T-helper 1 cell treated with Interleukin-12 subunit alpha and Interleukin-12 subunit beta and Interleukin-4 antibody, amounts not matched to agents 30 μg/mL and 1 μg/mL, for 36 hours (primary cell): ENCODE measurements at regions not wholly inside any gene's neighbourhood (a gene's known extent, or its start where the extent isn't known, plus 50 kb on each side); places are given as distances from the start of the nearest gene placed in this dataset.

Source experiments
- H3K27ac Mint-ChIP-seq: one replicate; pipeline ENCODE4 v1.8.0; 2021; ENCODE audit warnings: mild to moderate bottlenecking, mixed read lengths
- H3K27me3 Mint-ChIP-seq: one replicate; pipeline ENCODE4 v1.8.0; 2021; ENCODE audit warnings: low read depth, mixed read lengths
- H3K36me3 Mint-ChIP-seq: one replicate; pipeline ENCODE4 v1.8.0; 2021; ENCODE audit warnings: low read depth, mixed read lengths
- H3K4me1 Mint-ChIP-seq: one replicate; pipeline ENCODE4 v1.8.0; 2021; ENCODE audit warnings: low read depth, mixed read lengths
- H3K4me3 Mint-ChIP-seq: one replicate; pipeline ENCODE4 v1.8.0; 2021; ENCODE audit warnings: mild to moderate bottlenecking, moderate library complexity, mixed read lengths
- H3K9me3 Mint-ChIP-seq: one replicate; pipeline ENCODE4 v1.8.0; 2021; ENCODE audit warnings: mixed read lengths

DNA sequence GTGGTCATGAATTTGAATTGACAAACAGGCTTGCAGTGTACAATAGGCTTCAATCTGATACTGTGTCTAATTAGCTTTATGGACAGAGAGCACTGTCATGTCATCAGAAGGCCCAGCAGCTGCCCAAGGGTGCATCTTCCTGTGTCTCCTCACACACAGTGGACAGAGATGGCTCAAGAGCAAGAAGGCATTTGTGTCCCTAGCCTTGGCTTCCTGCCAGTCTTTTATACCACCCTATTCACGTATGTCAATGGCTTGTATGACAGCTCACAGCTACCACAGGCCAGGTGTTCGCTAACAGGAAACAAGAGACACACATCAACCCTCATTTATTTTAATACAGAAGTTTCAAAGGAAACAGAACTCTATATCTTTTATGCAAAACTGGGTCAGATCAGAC, 874.0 kb upstream of the AGA start:
- no peak overlapping the region for H3K27ac Mint-ChIP-seq
- no peak overlapping the region for H3K4me3 Mint-ChIP-seq
- H3K36me3 Mint-ChIP-seq, result no peaks in the 10 kb centered on the region
- H3K4me1 Mint-ChIP-seq, result no peaks in the 10 kb centered on the region
- no peaks in the 10 kb centered on the region for H3K27me3 Mint-ChIP-seq
- H3K9me3 Mint-ChIP-seq, result peaks cover 18% of the 10 kb centered on the region

DNA sequence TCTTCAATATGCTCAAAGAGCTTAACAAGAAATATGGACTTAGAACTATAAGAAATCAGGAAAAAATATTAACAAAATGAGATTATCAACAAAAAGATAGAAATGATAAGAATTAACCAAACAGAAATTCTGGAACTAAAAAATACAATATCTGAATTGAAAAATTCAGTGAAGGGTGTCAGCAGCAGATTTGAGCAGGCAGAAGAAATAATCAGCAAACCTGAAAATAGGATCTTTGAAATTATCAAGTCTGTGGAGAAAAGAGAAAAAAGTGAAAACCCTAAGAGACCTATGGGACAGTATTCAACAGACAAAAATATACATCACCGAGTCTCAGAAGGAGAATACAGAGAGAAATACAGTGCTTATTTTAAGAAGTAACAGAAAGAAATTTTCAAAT, 877.8 kb upstream of the AGA start:
- Mint-ChIP-seq H3K27me3 (no peaks in the 10 kb centered on the region), H3K27ac (no peak overlapping the region), H3K4me1 (no peaks in the 10 kb centered on the region), H3K4me3 (no peak overlapping the region), H3K9me3 (peaks cover 26% of the 10 kb centered on the region), H3K36me3 (no peaks in the 10 kb centered on the region)

DNA sequence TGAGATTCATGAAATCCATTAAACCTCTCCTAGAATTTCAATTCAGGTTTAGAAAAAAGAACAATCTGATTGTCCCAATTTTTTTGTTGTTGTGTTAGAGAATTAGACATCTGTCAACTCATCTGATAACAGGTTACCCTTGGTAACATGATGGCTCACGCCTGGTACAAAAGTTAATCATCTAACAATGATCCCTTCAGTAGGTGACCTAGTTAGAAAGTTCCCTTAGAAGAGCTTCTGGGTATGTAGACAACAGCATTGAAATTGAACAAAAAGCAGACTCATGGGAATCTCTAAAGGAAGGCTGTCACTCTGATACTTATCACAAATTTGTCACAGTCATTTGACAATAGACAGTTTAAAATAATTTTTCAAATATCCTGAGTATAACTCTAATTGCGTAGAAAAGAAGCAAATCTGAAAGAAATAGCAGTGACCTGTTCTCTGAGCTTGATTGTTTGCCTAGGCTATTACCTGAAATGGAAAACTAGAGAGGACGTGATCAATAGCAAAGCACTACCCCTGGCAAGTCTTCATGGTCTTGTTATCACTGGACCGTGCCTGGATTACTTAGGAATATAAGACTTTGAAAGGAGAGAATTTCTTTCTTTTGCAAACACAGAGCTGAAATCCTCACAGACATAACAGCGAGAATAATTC, 880.4 kb upstream of the AGA start:
- no peaks in the 10 kb centered on the region for H3K27me3 Mint-ChIP-seq
- H3K36me3 Mint-ChIP-seq, result no peaks in the 10 kb centered on the region
- no peaks in the 10 kb centered on the region for H3K4me1 Mint-ChIP-seq
- no peak overlapping the region for H3K27ac Mint-ChIP-seq
- peaks cover 19% of the 10 kb centered on the region for H3K9me3 Mint-ChIP-seq
- no peak overlapping the region for H3K4me3 Mint-ChIP-seq

DNA sequence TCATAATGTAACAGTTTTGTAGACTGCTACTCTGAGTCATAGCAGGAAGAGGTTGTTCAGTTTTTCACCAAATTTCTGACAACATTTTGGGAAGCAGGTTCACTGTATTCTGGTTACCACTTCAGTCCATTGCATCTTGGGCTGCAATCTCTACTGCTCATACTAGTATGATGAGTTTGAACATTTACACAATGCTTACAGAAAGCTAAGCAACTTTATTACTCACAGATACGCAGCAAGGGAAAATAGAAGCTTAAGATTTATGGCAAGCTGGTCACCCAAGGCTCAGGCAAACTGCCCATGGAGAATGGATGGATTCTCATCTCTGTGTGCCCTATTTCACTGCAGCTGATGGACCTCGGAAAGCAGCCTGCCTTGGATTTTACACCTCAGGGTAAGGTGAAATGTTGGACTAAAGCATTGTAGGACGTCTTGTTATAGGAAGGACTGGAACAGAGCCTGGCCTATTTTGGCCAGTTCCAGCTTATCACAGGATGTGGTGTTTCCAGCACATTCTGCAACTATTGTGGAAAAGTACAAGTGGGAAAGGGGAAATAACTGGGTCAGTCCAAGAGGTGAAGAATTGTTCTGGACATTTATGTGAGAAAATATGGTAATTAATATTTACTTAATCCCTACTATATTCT, 887.1 kb upstream of the AGA start:
- H3K4me1 Mint-ChIP-seq, result no peaks in the 10 kb centered on the region
- H3K27ac Mint-ChIP-seq, result no peak overlapping the region
- no peaks in the 10 kb centered on the region for H3K9me3 Mint-ChIP-seq
- no peak overlapping the region for H3K4me3 Mint-ChIP-seq
- no peaks in the 10 kb centered on the region for H3K27me3 Mint-ChIP-seq
- H3K36me3 Mint-ChIP-seq, result no peaks in the 10 kb centered on the region

DNA sequence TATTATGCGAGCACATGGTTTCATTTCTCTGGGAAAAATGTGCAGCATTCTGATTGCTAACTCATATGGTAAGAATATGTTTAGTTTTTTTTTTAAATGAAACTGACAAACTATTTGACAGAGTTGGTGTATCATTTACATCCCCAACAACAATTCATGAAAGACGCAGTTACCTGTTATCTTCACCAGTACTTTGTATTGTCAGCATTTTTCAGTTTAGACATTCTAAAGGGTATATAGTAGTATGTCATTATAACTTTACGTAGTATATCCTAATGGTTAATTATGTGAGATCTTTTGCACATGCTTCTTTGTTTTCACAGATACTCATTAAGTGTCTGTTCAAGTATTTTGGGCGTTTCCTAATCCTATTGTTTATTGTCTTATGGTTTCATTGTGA, 891.1 kb upstream of the AGA start:
- Mint-ChIP-seq H3K9me3 (peaks cover 13% of the 10 kb centered on the region), H3K4me1 (no peaks in the 10 kb centered on the region), H3K27ac (no peak overlapping the region), H3K36me3 (no peaks in the 10 kb centered on the region), H3K4me3 (no peak overlapping the region), H3K27me3 (no peaks in the 10 kb centered on the region)

DNA sequence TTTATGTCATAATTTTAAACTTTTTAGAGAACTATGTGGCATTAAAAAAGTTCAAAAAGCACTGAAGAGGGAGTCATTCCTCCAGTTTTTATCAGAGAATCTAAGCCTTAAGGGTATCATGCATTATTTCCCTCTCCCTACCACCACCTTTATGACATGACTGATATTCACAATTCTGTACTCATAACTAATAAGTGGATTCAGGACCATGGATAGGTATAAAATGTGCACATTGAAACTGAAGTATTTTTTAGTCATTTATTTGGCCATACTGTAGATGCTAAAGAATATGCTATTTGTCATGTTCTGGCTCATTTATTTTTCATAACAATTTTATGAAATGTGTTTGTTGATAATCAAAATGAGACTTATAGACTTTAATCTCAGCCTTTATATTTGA, 897.5 kb upstream of the AGA start:
- no peak overlapping the region for H3K4me3 Mint-ChIP-seq
- H3K4me1 Mint-ChIP-seq, result no peaks in the 10 kb centered on the region
- H3K36me3 Mint-ChIP-seq, result no peaks in the 10 kb centered on the region
- H3K9me3 Mint-ChIP-seq, result peaks cover 13% of the 10 kb centered on the region
- H3K27me3 Mint-ChIP-seq, result no peaks in the 10 kb centered on the region
- no peak overlapping the region for H3K27ac Mint-ChIP-seq

DNA sequence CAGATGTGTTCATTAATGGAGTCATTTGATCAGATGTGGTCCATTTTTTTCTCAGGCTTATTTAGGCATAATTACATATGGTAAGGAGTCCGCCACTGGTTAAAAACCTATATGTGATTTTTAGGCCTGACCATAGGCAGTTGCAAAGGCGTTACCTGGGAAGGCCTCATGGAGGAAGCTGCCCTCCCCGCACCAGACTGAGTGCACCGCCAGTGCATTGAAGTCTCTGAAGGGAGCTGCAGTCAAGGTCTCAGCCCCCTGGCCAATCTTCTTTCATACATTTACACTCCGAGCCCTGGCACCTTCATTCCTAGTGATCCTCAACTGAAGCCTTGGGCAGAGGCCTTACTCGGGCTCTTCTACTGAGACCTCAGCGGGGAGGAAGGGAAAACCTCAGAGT, 898.2 kb upstream of the AGA start:
- no peak overlapping the region for H3K27ac Mint-ChIP-seq
- no peaks in the 10 kb centered on the region for H3K36me3 Mint-ChIP-seq
- no peaks in the 10 kb centered on the region for H3K4me1 Mint-ChIP-seq
- no peak overlapping the region for H3K4me3 Mint-ChIP-seq
- H3K9me3 Mint-ChIP-seq, result peaks cover 13% of the 10 kb centered on the region
- no peaks in the 10 kb centered on the region for H3K27me3 Mint-ChIP-seq

DNA sequence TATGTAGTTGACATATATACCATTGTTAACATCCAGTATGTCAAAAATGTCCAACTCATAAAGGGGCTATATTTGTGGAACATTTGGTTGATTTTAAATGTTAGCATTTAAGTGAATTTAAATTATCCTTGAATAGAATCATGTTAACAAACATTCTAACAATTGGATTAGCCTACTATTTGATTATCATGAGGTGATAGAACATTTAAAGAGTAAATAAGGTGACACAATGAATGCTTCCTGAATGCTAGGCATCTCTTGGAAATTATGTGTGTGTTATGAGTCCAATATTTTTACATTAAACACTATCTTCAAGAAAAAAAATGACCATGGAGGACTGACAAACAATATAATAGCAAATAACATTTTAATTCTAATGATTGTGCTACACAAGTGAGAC, 901.9 kb upstream of the AGA start:
- H3K27ac Mint-ChIP-seq, result no peak overlapping the region
- no peaks in the 10 kb centered on the region for H3K9me3 Mint-ChIP-seq
- no peaks in the 10 kb centered on the region for H3K27me3 Mint-ChIP-seq
- no peaks in the 10 kb centered on the region for H3K36me3 Mint-ChIP-seq
- H3K4me3 Mint-ChIP-seq, result no peak overlapping the region
- no peaks in the 10 kb centered on the region for H3K4me1 Mint-ChIP-seq

DNA sequence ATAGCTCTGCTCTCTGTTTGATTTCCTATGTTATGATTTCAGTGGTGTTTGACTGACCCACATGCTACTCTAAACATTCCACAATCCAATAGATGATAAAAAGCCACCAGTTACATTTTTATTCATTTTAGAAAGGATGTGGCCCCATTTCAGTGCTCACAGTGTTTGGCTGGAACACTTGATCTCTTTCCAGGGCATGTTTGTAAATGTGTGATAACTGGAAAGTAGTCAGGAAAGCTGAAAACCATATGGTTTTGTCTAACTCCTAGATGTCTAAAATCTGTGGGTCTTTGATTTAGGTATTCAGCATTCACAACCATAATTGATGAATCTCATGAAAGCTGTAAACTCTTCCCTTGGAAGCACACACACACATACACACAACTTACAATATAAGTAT, 904.9 kb upstream of the AGA start:
- Mint-ChIP-seq H3K27ac (no peak overlapping the region), H3K27me3 (no peaks in the 10 kb centered on the region), H3K9me3 (no peaks in the 10 kb centered on the region), H3K4me3 (no peak overlapping the region), H3K4me1 (no peaks in the 10 kb centered on the region), H3K36me3 (no peaks in the 10 kb centered on the region)

DNA sequence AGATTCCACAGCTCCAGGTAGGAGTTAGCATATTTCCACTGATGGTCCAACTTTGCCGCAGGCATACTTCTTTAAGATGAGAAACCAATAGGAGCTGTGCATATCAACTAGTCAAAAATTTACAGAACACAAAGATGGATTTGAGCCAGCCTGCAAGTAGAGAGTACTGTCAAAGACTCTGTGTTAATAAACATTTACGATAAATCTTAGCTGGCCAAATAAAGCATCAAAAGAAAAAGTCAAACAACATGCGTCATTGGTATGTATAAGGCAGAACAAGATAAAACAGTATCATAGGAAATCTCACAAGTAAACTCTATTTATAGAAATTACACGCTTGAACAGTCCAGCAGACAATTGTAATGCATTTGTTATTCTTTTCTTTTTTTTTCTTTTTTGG, 907.4 kb upstream of the AGA start:
- Mint-ChIP-seq H3K27ac (no peak overlapping the region), H3K36me3 (no peaks in the 10 kb centered on the region)

DNA sequence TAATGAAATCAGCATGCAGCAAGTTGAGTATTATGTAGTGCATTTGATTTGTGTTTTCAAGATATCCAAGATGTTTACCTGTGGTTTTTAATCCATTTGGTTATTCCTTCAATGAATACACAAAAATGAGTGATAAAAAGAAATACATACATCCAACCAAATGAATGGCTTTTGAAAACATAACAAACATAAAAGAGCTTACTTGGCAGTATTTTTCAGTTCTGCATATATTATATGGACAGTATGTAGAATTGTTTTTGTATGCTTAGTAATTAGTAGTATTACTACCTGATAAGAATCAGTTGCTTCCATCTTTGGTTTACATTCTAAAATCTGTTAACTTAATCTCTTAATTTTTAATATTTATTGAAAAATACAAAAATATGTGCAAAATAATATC, 908.9 kb upstream of the AGA start:
- H3K9me3 Mint-ChIP-seq, result no peaks in the 10 kb centered on the region
- H3K4me1 Mint-ChIP-seq, result no peaks in the 10 kb centered on the region
- no peak overlapping the region for H3K27ac Mint-ChIP-seq
- no peak overlapping the region for H3K4me3 Mint-ChIP-seq
- no peaks in the 10 kb centered on the region for H3K36me3 Mint-ChIP-seq
- H3K27me3 Mint-ChIP-seq, result no peaks in the 10 kb centered on the region

More for the DNA sequence above, 907.4 kb upstream of the AGA start:
- no peak overlapping the region for H3K4me3 Mint-ChIP-seq
- H3K9me3 Mint-ChIP-seq, result no peaks in the 10 kb centered on the region
- no peaks in the 10 kb centered on the region for H3K27me3 Mint-ChIP-seq
- no peaks in the 10 kb centered on the region for H3K4me1 Mint-ChIP-seq

DNA sequence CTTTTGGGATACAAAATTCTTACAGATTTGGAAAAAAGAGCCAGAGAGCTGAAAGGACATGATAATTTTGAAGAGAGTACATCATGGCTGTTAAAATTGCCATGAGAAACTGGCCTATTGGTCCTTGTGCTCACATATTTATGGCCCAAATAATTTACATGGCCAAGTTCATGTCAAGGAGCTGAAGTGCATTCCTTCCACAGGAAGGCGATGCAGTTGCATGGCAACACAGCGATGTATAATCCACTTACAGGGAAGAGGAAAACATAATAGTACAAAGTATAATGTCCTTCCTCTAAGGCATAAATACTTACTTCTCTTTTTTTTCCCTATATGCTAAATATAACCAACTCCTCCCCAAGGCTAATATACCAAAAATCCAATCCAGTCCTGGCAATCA, 914.5 kb upstream of the AGA start:
- H3K4me1 Mint-ChIP-seq, result no peaks in the 10 kb centered on the region
- H3K36me3 Mint-ChIP-seq, result no peaks in the 10 kb centered on the region
- H3K4me3 Mint-ChIP-seq, result no peak overlapping the region
- peaks cover 15% of the 10 kb centered on the region for H3K9me3 Mint-ChIP-seq
- no peak overlapping the region for H3K27ac Mint-ChIP-seq
- no peaks in the 10 kb centered on the region for H3K27me3 Mint-ChIP-seq

DNA sequence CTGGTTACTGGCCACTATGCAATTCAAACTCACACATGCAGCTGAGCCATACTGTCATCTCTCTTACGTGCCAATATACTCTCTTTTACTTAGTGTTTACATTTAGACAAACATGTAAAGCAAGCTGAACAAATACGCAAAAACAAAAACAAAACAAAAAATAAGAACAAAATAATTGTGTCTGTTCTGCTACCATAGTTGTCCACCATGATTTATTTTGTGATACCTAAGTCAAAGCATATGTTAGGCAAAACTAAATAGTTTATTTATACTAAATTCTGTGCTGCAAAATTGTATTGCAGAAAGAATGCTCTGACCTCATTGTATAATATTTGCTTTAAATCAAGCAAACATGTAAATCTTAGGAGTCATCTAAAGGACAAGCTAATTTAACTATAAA, 943.2 kb upstream of the AGA start:
- peaks cover 13% of the 10 kb centered on the region for H3K9me3 Mint-ChIP-seq
- no peaks in the 10 kb centered on the region for H3K27me3 Mint-ChIP-seq

DNA sequence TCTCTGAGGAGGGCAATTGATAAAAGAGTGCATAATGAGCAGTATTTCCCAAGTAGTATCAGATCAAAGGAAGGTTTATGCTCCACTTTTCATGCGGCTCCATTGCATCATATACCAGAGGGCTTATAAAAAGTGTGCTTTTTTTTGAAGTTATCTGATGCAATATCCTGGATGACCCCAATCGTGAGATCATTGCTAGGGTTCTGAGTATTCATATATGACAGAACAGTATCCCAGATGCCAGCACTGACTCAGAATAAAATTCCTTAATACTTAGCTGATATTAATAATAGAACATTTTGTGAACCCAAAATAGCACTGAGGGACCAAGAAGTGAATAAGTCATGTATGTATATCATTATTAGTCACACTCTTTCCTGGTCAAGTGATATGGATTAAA, 945.5 kb upstream of the AGA start:
- Mint-ChIP-seq H3K36me3 (no peaks in the 10 kb centered on the region), H3K27me3 (no peaks in the 10 kb centered on the region), H3K27ac (no peak overlapping the region), H3K9me3 (peaks cover 14% of the 10 kb centered on the region), H3K4me1 (no peaks in the 10 kb centered on the region), H3K4me3 (no peak overlapping the region)

More for the DNA sequence above, 943.2 kb upstream of the AGA start:
- H3K4me1 Mint-ChIP-seq, result no peaks in the 10 kb centered on the region
- H3K27ac Mint-ChIP-seq, result no peak overlapping the region
- H3K4me3 Mint-ChIP-seq, result no peak overlapping the region
- no peaks in the 10 kb centered on the region for H3K36me3 Mint-ChIP-seq

DNA sequence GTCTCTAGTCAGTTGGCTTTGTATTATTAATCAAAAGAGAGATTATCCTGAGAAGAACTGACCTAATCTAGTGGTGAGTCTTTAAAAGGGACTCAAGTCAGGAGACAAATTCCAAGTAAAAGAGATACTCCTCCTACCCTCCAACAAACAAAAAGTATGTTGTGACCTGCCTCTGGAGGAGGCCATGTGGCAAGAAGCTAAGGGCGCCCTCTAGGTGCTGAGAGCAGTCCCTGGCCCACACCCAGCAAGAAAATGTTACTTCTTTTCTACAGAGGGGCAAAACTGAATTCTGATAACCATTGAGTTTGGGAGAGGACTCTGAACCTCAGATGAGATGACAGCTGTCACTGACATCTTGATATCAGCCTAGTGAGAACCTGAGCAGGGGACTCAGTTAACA, 953.6 kb upstream of the AGA start:
- Mint-ChIP-seq H3K36me3 (no peaks in the 10 kb centered on the region), H3K27me3 (no peaks in the 10 kb centered on the region), H3K9me3 (peaks cover 11% of the 10 kb centered on the region), H3K4me1 (no peaks in the 10 kb centered on the region), H3K4me3 (no peak overlapping the region), H3K27ac (no peak overlapping the region)

DNA sequence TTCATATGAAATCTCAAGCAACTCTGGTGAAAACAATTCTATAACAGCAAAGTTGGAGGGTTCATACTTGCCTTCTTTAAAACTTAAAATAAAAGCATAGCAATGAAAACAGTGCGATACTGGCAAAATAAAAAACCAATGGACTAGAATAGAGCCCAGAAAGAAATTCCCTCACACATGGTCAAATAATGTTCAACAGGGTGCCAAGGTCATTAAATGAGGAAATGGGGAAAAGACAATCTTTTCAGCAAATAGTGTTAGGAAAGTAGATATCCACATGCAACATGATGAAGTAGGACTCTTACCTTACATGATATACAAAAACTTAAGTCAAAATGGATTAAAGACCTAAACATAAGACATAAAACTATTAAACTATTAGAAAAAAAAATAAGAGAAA, 970.2 kb upstream of the AGA start:
- Mint-ChIP-seq H3K27me3 (no peaks in the 10 kb centered on the region), H3K4me3 (no peak overlapping the region), H3K36me3 (no peaks in the 10 kb centered on the region), H3K27ac (no peak overlapping the region), H3K9me3 (peaks cover 7% of the 10 kb centered on the region), H3K4me1 (no peaks in the 10 kb centered on the region)
